ENCODE measurements at regions not wholly inside any gene's neighbourhood (a gene's known extent, or its start where the extent isn't known, plus 50 kb on each side); places are given as distances from the start of the nearest gene placed in this dataset.

- ChIA-PET POLR2A (ENCODE audit: partially characterized antibody) (no interaction called here), CTCF (ENCODE audit: partially characterized antibody) (interaction anchor here (1.1 to 2.5 kb wide), 3 partner anchors 25 to 176 kb away, joined by 3 to 9 read pairs (median 4); no protein-coding TSS in a partner anchor)
- H3K23me2 ChIP-seq (ENCODE audit: low read depth, low read length): no peaks in the 10 kb centered on the region
- H3K9me3 ChIP-seq (ENCODE audit: insufficient read depth in 2 of 2, low read depth in 1 of 2, low read length in 1 of 2): no peaks in the 10 kb centered on the region
- H3K36me3 ChIP-seq (ENCODE audit: control insufficient read depth in 2 of 4, insufficient read depth in 4 of 4, low read length in 3 of 4): no peaks in the 10 kb centered on the region
- no peak overlapping the region for H2AK5ac ChIP-seq (ENCODE audit: low read depth, low read length)
- no peak overlapping the region for H3K14ac ChIP-seq (ENCODE audit: insufficient read length)
- WGBS, 2 experiments (ENCODE audit: extremely low coverage in 1 of 2, insufficient coverage in 1 of 2, insufficient read length in 1 of 2, insufficient replicate concordance in 2 of 2, low coverage in 1 of 2, low lambda C conversion rate in 2 of 2, missing lambda C conversion rate in 1 of 2): 81% methylated on average over 3 of the region's 3 CpGs; no CpG with 5 or more reads in 1 of the 2 experiments
- no peak overlapping the region for H2AFZ ChIP-seq (ENCODE audit: low read length)
- no peak overlapping the region for H2BK20ac ChIP-seq (ENCODE audit: low read length)
- FAIRE-seq (no peak), DNase-seq (ENCODE audit: low read depth in 1 of 2, low spot score in 2 of 2) (no peak)
- no peak overlapping the region for H3K18ac ChIP-seq (ENCODE audit: extremely low read depth, low read length)
- H3K23ac ChIP-seq (ENCODE audit: insufficient read length): no peak overlapping the region
- no peak overlapping the region for H2BK120ac ChIP-seq (replicated peaks; ENCODE audit: low read depth, low read length)
- H4K20me1 ChIP-seq (replicated peaks in 1 of 2; ENCODE audit: control insufficient read depth in 1 of 2, insufficient read depth in 2 of 2, low read length in 2 of 2): no peaks in the 10 kb centered on the region
- H3K4me2 ChIP-seq (ENCODE audit: insufficient read depth in 1 of 2, low read depth in 2 of 2, low read length in 2 of 2): no peak overlapping the region
- no peak overlapping the region for H3K4ac ChIP-seq (replicated peaks; ENCODE audit: insufficient read length, low read depth, low read length)
- H3K4me1 ChIP-seq (replicated peaks in 1 of 4; ENCODE audit: control insufficient read depth in 3 of 4, insufficient read depth in 4 of 4, low read length in 3 of 4): no peaks in the 10 kb centered on the region
- no peak overlapping the region for H4K5ac ChIP-seq (ENCODE audit: insufficient read length, low read depth, low read length)
- H3K27me3 ChIP-seq (replicated peaks in 1 of 4; ENCODE audit: control insufficient read depth in 3 of 4, extremely low read depth in 1 of 4, insufficient read depth in 3 of 4, low read length in 3 of 4): no peaks in the 10 kb centered on the region
- no peaks in the 10 kb centered on the region for H3K79me1 ChIP-seq (ENCODE audit: low read depth, low read length)
- no peak overlapping the region for H4K8ac ChIP-seq (ENCODE audit: extremely low read depth, insufficient read depth, low read length)
- no peak overlapping the region for H2BK5ac ChIP-seq (ENCODE audit: low read depth, low read length)
- H3K4me3 ChIP-seq (ENCODE audit: extremely low read depth in 1 of 4, insufficient read depth in 2 of 4, low read depth in 3 of 4, low read length in 4 of 4): no peak overlapping the region
- no peak overlapping the region for H3K56ac ChIP-seq (replicated peaks; ENCODE audit: insufficient read length, low read depth, low read length)
- H3K79me2 ChIP-seq (ENCODE audit: control insufficient read depth in 1 of 2, insufficient read depth in 2 of 2, low read length in 2 of 2): no peaks in the 10 kb centered on the region
- H2BK15ac ChIP-seq (ENCODE audit: low read length): no peak overlapping the region
- H2BK12ac ChIP-seq (ENCODE audit: low read depth, low read length): no peak overlapping the region
- H4K91ac ChIP-seq (replicated peaks; ENCODE audit: insufficient read length, low read length): no peak overlapping the region
- H3K9ac ChIP-seq (replicated peaks in 1 of 4; ENCODE audit: extremely low read depth in 1 of 4, low read depth in 3 of 4, low read length in 3 of 4): no peak overlapping the region
- no peak overlapping the region for H3K27ac ChIP-seq (ENCODE audit: low read depth, low read length)
- TF ChIP-seq BCL11A (IDR thresholded peaks at IDR 0.05; ENCODE audit: low read depth in 2 of 2, low read length in 2 of 2): no peak
- no peak for TF ChIP-seq ASH2L (IDR thresholded peaks at IDR 0.05; ENCODE audit: low read length)
- TF ChIP-seq CTBP2 (IDR thresholded peaks at IDR 0.05; ENCODE audit: borderline replicate concordance, insufficient read depth, insufficient read length, low read length): no peak
- TF ChIP-seq EZH2 (IDR thresholded peaks at IDR 0.05; ENCODE audit: low read depth, low read length, severe bottlenecking): no peak
- no peak for TF ChIP-seq RBBP5 (IDR thresholded peaks at IDR 0.05; ENCODE audit: borderline replicate concordance, low read depth, low read length)
- no peak for TF ChIP-seq RFX5 (IDR thresholded peaks at IDR 0.05; ENCODE audit: borderline replicate concordance, low read depth, low read length)
- TF ChIP-seq KDM5A (IDR thresholded peaks at IDR 0.05; ENCODE audit: low read length): no peak
- TF ChIP-seq SP2 (IDR thresholded peaks at IDR 0.05; ENCODE audit: low read length): no peak
- no peak for TF ChIP-seq NANOG (IDR thresholded peaks at IDR 0.05; ENCODE audit: insufficient read depth, low read depth, low read length, poor library complexity, severe bottlenecking)
- TF ChIP-seq FOSL1 (IDR thresholded peaks at IDR 0.05; ENCODE audit: insufficient read depth, low read depth, low read length): no peak
- no peak for TF ChIP-seq SIX5 (IDR thresholded peaks at IDR 0.05; ENCODE audit: low read depth, low read length)
- no peak for TF ChIP-seq PHF8 (conservative IDR thresholded peaks at IDR 0.05; ENCODE audit: low read depth, low read length)
- TF ChIP-seq EP300 (IDR thresholded peaks at IDR 0.05; ENCODE audit: borderline replicate concordance in 1 of 2, low read depth in 2 of 2, low read length in 2 of 2): no peak
- TF ChIP-seq TAF1 (IDR thresholded peaks at IDR 0.05; ENCODE audit: low read depth, low read length): no peak
- TF ChIP-seq KDM4A (IDR thresholded peaks at IDR 0.05; ENCODE audit: low read depth, low read length, severe bottlenecking): no peak
These were observed 174.6 kb downstream of the ALDH1A2 start for GRCh38 chr15:57890878-57891277.

Data from H1 (cell line).